Endothelial cell (in vitro differentiated cells): ENCODE measurements at regions not wholly inside any gene's neighbourhood (a gene's known extent, or its start where the extent isn't known, plus 50 kb on each side); places are given as distances from the start of the nearest gene placed in this dataset.

Experiments used
- DNase-seq: peaks from one replicate; pipeline ENCODE4 v3.0.0; 2021; ENCODE audit warnings: low spot score
- H3K27ac Mint-ChIP-seq: one replicate; pipeline ENCODE4 v1.8.0; 2021; ENCODE audit warnings: mixed read lengths, inconsistent platforms; ENCODE audit not compliant: unreplicated experiment
- H3K27me3 Mint-ChIP-seq: one replicate; pipeline ENCODE4 v1.8.0; 2021; ENCODE audit warnings: mild to moderate bottlenecking, moderate library complexity, mixed read lengths, inconsistent platforms; ENCODE audit not compliant: unreplicated experiment
- H3K36me3 Mint-ChIP-seq: one replicate; pipeline ENCODE4 v1.8.0; 2021; ENCODE audit warnings: mild to moderate bottlenecking, low read depth, mixed read lengths, inconsistent platforms; ENCODE audit not compliant: unreplicated experiment
- H3K4me1 Mint-ChIP-seq: one replicate; pipeline ENCODE4 v1.8.0; 2021; ENCODE audit warnings: mild to moderate bottlenecking, mixed read lengths, inconsistent platforms; ENCODE audit not compliant: unreplicated experiment
- H3K4me3 Mint-ChIP-seq: one replicate; pipeline ENCODE4 v1.8.0; 2021; ENCODE audit warnings: mild to moderate bottlenecking, mixed read lengths, inconsistent platforms; ENCODE audit not compliant: unreplicated experiment
- H3K9me3 Mint-ChIP-seq: one replicate; pipeline ENCODE4 v1.8.0; 2021; ENCODE audit warnings: mixed read lengths, inconsistent platforms; ENCODE audit not compliant: unreplicated experiment
- TF ChIP-seq, protein P1 (sequence below): fragments of 200-600 bp; sonication (generic); IDR thresholded peaks from one replicate; pipeline ENCODE4 v1.5.0; 2021; ENCODE audit warnings: antibody characterized with exemption; ENCODE audit not compliant: unreplicated experiment

DNA sequence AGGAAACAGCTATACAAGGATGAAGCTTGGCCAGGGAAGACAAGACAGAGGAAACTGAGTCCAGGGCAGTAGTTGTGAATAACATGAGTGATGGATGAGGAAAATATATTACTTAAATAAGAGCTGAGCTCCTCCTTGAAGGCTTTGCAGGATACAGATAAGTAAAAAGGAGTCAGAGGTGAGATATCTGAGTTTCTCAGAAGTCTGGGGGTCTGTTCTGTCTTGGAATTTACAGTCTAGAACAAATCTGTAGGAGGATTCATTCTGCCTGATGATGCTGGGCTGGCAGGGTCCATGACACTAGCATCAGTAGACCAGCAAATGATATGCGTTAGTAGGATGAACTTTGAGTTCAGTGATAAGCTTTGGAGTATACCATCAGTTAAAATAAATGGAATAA lies 266.1 kb upstream of the POGK start:
- DNase-seq = no peak
- Mint-ChIP-seq H3K27ac (no peak overlapping the region), H3K36me3 (no peaks in the 10 kb centered on the region), H3K4me1 (no peaks in the 10 kb centered on the region), H3K9me3 (no peaks in the 10 kb centered on the region), H3K27me3 (no peaks in the 10 kb centered on the region), H3K4me3 (no peak overlapping the region)
- TF ChIP-seq, protein P1, sequence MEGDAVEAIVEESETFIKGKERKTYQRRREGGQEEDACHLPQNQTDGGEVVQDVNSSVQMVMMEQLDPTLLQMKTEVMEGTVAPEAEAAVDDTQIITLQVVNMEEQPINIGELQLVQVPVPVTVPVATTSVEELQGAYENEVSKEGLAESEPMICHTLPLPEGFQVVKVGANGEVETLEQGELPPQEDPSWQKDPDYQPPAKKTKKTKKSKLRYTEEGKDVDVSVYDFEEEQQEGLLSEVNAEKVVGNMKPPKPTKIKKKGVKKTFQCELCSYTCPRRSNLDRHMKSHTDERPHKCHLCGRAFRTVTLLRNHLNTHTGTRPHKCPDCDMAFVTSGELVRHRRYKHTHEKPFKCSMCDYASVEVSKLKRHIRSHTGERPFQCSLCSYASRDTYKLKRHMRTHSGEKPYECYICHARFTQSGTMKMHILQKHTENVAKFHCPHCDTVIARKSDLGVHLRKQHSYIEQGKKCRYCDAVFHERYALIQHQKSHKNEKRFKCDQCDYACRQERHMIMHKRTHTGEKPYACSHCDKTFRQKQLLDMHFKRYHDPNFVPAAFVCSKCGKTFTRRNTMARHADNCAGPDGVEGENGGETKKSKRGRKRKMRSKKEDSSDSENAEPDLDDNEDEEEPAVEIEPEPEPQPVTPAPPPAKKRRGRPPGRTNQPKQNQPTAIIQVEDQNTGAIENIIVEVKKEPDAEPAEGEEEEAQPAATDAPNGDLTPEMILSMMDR = no peak

DNA sequence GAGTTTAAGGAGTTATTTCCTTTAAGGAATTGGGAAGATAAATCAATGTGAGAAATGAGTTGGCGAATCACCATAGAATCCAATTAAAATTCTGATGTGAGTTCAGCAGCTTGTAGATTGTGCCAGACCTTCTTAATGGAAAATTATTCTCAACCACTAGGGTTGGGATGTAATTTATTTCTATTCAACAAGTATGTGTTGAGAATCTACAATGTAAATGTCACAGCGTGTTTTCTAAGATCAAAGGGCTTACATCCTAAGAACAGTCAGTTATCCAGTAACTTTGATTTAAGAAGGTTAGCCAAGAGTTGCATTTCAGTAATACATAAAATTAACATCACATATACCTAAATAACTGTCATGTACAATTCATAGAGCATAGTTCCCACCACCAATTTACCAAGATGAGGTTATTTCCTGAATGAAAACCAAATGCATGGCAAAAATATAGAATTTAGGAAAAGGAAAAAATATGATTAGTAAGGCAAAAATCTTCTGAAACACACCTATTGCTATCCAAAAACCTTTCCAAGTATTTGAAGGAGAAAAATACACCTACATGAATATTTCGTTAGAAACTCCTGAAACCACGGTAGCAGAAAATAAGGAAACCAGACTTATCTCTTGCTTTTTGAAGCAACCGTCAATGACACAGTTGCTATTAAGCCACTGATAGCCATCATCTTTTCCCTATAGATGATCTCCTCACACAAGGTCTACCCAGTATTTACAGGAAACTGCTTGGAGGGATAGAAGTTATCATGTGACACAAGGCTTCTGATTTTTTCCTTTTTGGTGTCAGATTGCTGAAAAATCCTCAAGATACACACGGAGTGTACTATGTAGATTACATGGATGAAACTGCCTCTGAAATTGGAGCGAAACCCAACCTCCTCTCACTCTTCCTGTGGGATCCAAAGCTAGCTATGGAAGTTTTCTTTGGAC lies 259.4 kb upstream of the POGK start:
- Mint-ChIP-seq H3K9me3 (no peaks in the 10 kb centered on the region), H3K27me3 (no peaks in the 10 kb centered on the region), H3K4me1 (no peaks in the 10 kb centered on the region), H3K4me3 (no peak overlapping the region), H3K36me3 (no peaks in the 10 kb centered on the region), H3K27ac (no peak overlapping the region)
- TF ChIP-seq, protein P1 = no peak
- no peak for DNase-seq

DNA sequence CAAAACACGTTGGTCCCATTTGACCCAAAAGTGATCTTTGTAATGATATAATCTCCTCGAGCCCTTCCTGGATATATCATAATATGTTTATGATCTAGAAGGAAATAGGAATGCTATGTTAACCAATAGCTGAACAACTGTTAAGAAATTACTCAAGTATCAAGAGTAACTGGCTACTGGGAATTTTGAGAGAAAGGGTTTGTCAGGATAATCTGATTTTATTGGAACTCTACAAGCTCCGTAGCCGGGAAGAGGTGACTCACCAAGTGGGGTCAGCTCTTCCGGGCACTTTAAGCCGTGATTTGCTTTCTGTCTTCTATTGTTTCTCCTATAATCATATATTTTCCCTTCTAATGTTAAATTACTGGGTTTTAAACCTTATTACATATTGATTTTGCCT lies 250.5 kb upstream of the POGK start:
- Mint-ChIP-seq H3K27ac (no peak overlapping the region), H3K27me3 (peaks cover under 1% of the 10 kb centered on the region), H3K9me3 (no peaks in the 10 kb centered on the region), H3K4me3 (no peak overlapping the region), H3K4me1 (no peaks in the 10 kb centered on the region), H3K36me3 (no peaks in the 10 kb centered on the region)
- DNase-seq = no peak
- TF ChIP-seq, protein P1 = no peak

DNA sequence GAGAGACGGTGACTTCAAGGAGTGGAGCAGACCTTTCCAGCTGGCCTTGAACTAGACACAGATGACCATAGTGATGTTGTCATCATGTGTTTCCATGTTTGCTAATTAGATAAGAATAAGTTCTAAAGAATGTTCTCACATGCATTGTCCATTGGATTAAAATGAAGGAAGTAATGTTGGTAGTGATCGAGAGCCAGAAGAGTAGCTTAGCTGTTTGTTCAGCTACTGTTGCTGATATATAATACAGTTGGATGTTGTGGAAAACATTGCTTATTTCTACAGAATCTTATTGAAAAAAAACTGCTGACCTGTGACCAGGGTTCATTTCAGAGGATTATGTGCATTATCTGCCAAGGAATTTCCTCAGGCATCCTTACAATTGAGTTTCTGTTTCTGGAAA lies 249.1 kb upstream of the POGK start:
- no peak for DNase-seq
- H3K4me3 Mint-ChIP-seq = no peak overlapping the region
- H3K27ac Mint-ChIP-seq = no peak overlapping the region

DNA sequence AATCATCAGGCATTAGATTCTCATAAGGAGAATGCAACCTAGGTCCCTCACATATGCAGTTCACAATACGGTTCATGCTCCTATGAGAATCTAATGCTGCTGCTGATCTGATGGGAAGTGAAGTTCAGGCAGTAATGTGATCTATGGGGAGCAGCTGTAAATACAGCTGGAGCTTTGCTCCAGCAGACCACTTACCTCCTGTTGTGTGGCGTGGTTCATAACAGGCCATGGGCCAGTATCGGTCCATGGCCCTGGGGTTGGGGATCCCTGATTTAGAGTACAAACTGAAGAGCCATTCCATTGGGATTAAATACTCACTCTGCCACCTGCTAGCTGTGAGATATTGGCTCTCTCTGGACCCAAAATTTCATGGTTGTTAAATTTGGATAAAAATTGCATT lies 244.6 kb upstream of the POGK start:
- no peak for DNase-seq
- Mint-ChIP-seq H3K9me3 (no peaks in the 10 kb centered on the region), H3K4me3 (no peak overlapping the region), H3K27me3 (peaks cover 2% of the 10 kb centered on the region), H3K27ac (no peak overlapping the region), H3K36me3 (no peaks in the 10 kb centered on the region), H3K4me1 (no peaks in the 10 kb centered on the region)
- TF ChIP-seq, protein P1 = no peak

More for the DNA sequence above, 249.1 kb upstream of the POGK start:
- TF ChIP-seq, protein P1 = no peak
- H3K36me3 Mint-ChIP-seq = no peaks in the 10 kb centered on the region
- H3K4me1 Mint-ChIP-seq = no peaks in the 10 kb centered on the region
- no peaks in the 10 kb centered on the region for H3K9me3 Mint-ChIP-seq
- peaks cover 2% of the 10 kb centered on the region for H3K27me3 Mint-ChIP-seq
